ENCODE measurements at regions not wholly inside any gene's neighbourhood (a gene's known extent, or its start where the extent isn't known, plus 50 kb on each side); places are given as distances from the start of the nearest gene placed in this dataset.

DNA sequence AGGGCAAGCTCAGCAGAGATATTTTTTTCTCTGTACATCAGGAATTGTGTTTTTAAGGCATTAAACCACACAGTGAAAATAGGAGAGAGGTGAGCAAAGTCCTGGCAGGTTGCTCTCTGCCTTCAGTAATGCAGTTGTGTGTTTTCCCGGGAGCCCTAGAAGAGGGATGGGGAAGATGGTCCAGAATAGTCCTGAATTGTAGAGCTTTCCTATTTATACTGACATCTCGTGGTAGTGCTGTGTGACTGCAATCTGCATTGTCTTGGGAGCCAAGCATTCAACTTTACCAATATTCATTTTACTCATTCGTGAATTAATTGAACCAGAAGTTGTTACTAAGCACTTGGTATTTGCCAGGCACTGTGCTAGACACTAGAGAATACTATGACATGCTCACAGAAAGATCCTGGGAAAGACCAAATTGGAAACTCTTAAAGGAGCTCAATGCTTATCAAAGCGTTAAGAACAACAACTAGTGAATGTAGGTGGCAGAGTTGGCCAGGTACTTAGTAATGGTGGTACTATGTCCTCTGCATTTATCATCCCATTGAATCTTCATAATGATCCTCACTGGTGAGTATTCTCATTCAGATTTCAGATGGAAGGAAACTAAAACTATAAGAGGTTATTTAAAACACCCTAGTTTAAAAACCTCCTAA, 214.6 kb downstream of the TRIB2 start:
- no peak for TF ChIP-seq PKNOX1 (IDR thresholded peaks at IDR 0.05)
- no peak for TF ChIP-seq BHLHE40 (IDR thresholded peaks at IDR 0.05; ENCODE audit: borderline replicate concordance)
- no peak for TF ChIP-seq FOXM1 (IDR thresholded peaks at IDR 0.05; ENCODE audit: borderline replicate concordance)
- no peak for TF ChIP-seq L3MBTL2 (conservative IDR thresholded peaks at IDR 0.05)
- no peak for TF ChIP-seq TARDBP (IDR thresholded peaks at IDR 0.05)
- TF ChIP-seq ELF4 (IDR thresholded peaks at IDR 0.05): no peak
- TF ChIP-seq CTBP1 (IDR thresholded peaks at IDR 0.05; ENCODE audit: borderline replicate concordance): no peak
- TF ChIP-seq ARNT (IDR thresholded peaks at IDR 0.05): no peak
- no peak for TF ChIP-seq ZNF384 (IDR thresholded peaks at IDR 0.05)
- TF ChIP-seq SUZ12 (IDR thresholded peaks at IDR 0.05): no peak
- CTCF ChIA-PET: interaction anchor here (0.6 to 2.6 kb wide), 12 partner anchors 10 to 905 kb away, joined by 3 to 14 read pairs (median 4); partner anchors contain the start of gene TRIB2
- POLR2A ChIA-PET: no interaction called here
- DNase-seq (ENCODE audit: extremely low spot score): peak; percentile 26

DNA sequence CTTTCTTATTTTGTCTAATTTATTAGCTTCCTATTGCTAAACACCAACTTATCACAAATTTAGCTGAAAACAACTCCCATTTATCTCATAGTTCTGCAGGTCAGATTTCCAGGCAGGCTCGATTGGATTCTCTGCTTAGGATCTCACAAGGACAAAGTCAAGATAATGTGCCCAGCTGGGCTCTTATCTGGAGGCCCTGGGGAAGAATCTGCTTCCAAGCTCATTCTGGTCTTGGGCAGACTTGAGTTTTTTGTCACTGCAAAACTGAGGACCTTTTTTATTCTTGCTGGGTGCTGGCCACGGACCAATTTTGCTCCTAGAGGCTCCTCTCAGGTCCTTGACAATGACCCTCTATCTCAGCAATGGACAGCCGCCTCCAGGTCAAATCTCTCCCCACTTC, 215.5 kb downstream of the TRIB2 start:
- ChIA-PET POLR2A (no interaction called here), CTCF (interaction anchor here (0.6 to 2.6 kb wide), 4 partner anchors 21 to 842 kb away, joined by 3 to 14 read pairs (median 8); partner anchors contain the start of gene TRIB2)
- no peak for DNase-seq (ENCODE audit: extremely low spot score)
- no peak for TF ChIP-seq TARDBP (IDR thresholded peaks at IDR 0.05)
- TF ChIP-seq ZNF384 (IDR thresholded peaks at IDR 0.05): no peak

DNA sequence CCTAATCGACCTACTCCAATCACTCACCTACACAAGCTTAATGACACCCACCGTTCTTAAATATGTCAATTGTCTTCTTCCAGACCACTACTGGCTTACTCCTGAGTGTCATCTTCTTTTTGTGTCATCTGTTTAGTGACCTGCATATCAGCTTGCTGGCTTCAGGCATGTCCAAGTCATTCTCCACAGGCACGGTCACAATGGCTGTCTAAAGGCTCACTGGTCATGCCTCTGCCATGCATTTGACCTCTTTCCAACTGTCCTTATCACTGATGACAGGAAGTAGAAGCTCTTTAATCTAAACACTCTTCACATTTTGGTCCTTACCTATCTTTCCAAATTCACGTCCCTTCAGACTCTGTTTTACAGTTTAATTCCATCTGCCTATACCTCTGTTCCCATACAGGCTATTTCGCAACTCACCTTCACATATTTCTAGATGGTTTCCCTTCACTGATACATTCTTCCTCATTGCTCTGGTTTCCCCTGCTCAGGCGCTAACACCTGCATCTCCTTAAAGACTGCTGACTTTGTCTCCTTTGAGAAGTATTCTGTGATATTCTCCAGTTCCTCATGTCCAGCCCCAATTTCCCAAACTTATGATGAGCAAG, 217.5 kb downstream of the TRIB2 start:
- POLR2A ChIA-PET: no interaction called here
- DNase-seq (ENCODE audit: extremely low spot score): no peak
- CTCF ChIA-PET: no interaction called here
- TF ChIP-seq FOXK2 (IDR thresholded peaks at IDR 0.05) (no peak), SUZ12 (IDR thresholded peaks at IDR 0.05) (no peak), ELF4 (IDR thresholded peaks at IDR 0.05) (no peak), LEF1 (IDR thresholded peaks at IDR 0.05; ENCODE audit: borderline replicate concordance) (no peak), FOXM1 (IDR thresholded peaks at IDR 0.05; ENCODE audit: borderline replicate concordance) (no peak), SP1 (IDR thresholded peaks at IDR 0.05) (no peak), ZNF384 (IDR thresholded peaks at IDR 0.05) (no peak), FOXA1 (IDR thresholded peaks at IDR 0.05) (no peak), L3MBTL2 (conservative IDR thresholded peaks at IDR 0.05) (no peak), BHLHE40 (IDR thresholded peaks at IDR 0.05; ENCODE audit: borderline replicate concordance) (no peak), NFRKB (IDR thresholded peaks at IDR 0.05) (no peak), TARDBP (IDR thresholded peaks at IDR 0.05) (no peak)

DNA sequence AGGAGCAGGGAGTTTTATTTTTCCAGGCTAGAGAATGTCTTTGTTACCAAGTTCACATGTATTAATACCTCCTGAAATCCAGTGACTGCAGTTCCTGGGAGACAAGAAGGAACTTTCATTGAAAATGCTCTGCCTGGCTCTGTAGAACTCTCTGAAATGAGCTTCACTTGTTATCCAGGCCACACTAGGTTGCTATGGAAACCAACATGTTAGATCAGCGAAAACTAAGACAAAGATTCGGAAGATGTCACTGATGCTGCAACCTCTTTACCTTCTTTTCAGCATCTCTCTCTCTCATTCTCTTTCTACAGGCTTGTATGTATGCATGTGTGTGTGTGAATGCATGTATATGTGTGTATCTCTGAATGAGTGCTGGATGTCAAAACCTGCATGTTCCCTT, 218.5 kb downstream of the TRIB2 start:
- TF ChIP-seq CTBP1 (IDR thresholded peaks at IDR 0.05; ENCODE audit: borderline replicate concordance): no peak
- no peak for TF ChIP-seq L3MBTL2 (conservative IDR thresholded peaks at IDR 0.05)
- TF ChIP-seq FOXK2 (IDR thresholded peaks at IDR 0.05): no peak
- TF ChIP-seq FOXA1 (IDR thresholded peaks at IDR 0.05): no peak
- no peak for TF ChIP-seq BHLHE40 (IDR thresholded peaks at IDR 0.05; ENCODE audit: borderline replicate concordance)
- no peak for TF ChIP-seq ZNF384 (IDR thresholded peaks at IDR 0.05)
- TF ChIP-seq HDGF (IDR thresholded peaks at IDR 0.05; ENCODE audit: borderline replicate concordance): no peak
- no peak for TF ChIP-seq PKNOX1 (IDR thresholded peaks at IDR 0.05)
- no peak for TF ChIP-seq ARNT (IDR thresholded peaks at IDR 0.05)
- TF ChIP-seq ELF4 (IDR thresholded peaks at IDR 0.05): no peak
- no peak for TF ChIP-seq NFRKB (IDR thresholded peaks at IDR 0.05)
- TF ChIP-seq LEF1 (IDR thresholded peaks at IDR 0.05; ENCODE audit: borderline replicate concordance): no peak
- no peak for TF ChIP-seq FOXM1 (IDR thresholded peaks at IDR 0.05; ENCODE audit: borderline replicate concordance)
- no peak for TF ChIP-seq SP1 (IDR thresholded peaks at IDR 0.05)
- no peak for TF ChIP-seq SUZ12 (IDR thresholded peaks at IDR 0.05)
- POLR2A ChIA-PET: no interaction called here
- CTCF ChIA-PET: interaction anchor here (0.9 kb wide), 1 partner anchor 72 kb away, joined by 3 read pairs; no protein-coding TSS in a partner anchor
- no peak for DNase-seq (ENCODE audit: extremely low spot score)

GRCh38 chr2:12935796-12936195, 219.1 kb downstream of the TRIB2 start:
- no peak for DNase-seq (ENCODE audit: extremely low spot score)
- TF ChIP-seq LEF1 (IDR thresholded peaks at IDR 0.05; ENCODE audit: borderline replicate concordance) (no peak), ZNF384 (IDR thresholded peaks at IDR 0.05) (no peak), TARDBP (IDR thresholded peaks at IDR 0.05) (no peak), NFRKB (IDR thresholded peaks at IDR 0.05) (no peak), HDGF (IDR thresholded peaks at IDR 0.05; ENCODE audit: borderline replicate concordance) (no peak), PKNOX1 (IDR thresholded peaks at IDR 0.05) (no peak), ARNT (IDR thresholded peaks at IDR 0.05) (no peak), SP1 (IDR thresholded peaks at IDR 0.05) (no peak), FOXA1 (IDR thresholded peaks at IDR 0.05) (no peak), SUZ12 (IDR thresholded peaks at IDR 0.05) (no peak), L3MBTL2 (conservative IDR thresholded peaks at IDR 0.05) (no peak), CTBP1 (IDR thresholded peaks at IDR 0.05; ENCODE audit: borderline replicate concordance) (no peak)
- POLR2A ChIA-PET: no interaction called here
- CTCF ChIA-PET: interaction anchor here (0.9 kb wide), 1 partner anchor 72 kb away, joined by 3 read pairs; no protein-coding TSS in a partner anchor

- TF ChIP-seq BHLHE40 (IDR thresholded peaks at IDR 0.05; ENCODE audit: borderline replicate concordance) (no peak), SUZ12 (IDR thresholded peaks at IDR 0.05) (no peak), L3MBTL2 (conservative IDR thresholded peaks at IDR 0.05) (no peak), SP1 (IDR thresholded peaks at IDR 0.05) (no peak), ZNF384 (IDR thresholded peaks at IDR 0.05) (no peak), CTBP1 (IDR thresholded peaks at IDR 0.05; ENCODE audit: borderline replicate concordance) (no peak), ELF4 (IDR thresholded peaks at IDR 0.05) (no peak), PKNOX1 (IDR thresholded peaks at IDR 0.05) (no peak), ARNT (IDR thresholded peaks at IDR 0.05) (no peak), NFRKB (IDR thresholded peaks at IDR 0.05) (no peak), FOXA1 (IDR thresholded peaks at IDR 0.05) (no peak), HDGF (IDR thresholded peaks at IDR 0.05; ENCODE audit: borderline replicate concordance) (no peak), LEF1 (IDR thresholded peaks at IDR 0.05; ENCODE audit: borderline replicate concordance) (no peak), FOXK2 (IDR thresholded peaks at IDR 0.05) (no peak), TARDBP (IDR thresholded peaks at IDR 0.05) (no peak), FOXM1 (IDR thresholded peaks at IDR 0.05; ENCODE audit: borderline replicate concordance) (no peak)
- ChIA-PET POLR2A (no interaction called here), CTCF (no interaction called here)
- no peak for DNase-seq (ENCODE audit: extremely low spot score)
Observed at GRCh38 chr2:12941203-12941602, 224.5 kb downstream of the TRIB2 start.

All from HEK293T (cell line).